ENCODE measurements at regions not wholly inside any gene's neighbourhood (a gene's known extent, or its start where the extent isn't known, plus 50 kb on each side); places are given as distances from the start of the nearest gene placed in this dataset.

DNA sequence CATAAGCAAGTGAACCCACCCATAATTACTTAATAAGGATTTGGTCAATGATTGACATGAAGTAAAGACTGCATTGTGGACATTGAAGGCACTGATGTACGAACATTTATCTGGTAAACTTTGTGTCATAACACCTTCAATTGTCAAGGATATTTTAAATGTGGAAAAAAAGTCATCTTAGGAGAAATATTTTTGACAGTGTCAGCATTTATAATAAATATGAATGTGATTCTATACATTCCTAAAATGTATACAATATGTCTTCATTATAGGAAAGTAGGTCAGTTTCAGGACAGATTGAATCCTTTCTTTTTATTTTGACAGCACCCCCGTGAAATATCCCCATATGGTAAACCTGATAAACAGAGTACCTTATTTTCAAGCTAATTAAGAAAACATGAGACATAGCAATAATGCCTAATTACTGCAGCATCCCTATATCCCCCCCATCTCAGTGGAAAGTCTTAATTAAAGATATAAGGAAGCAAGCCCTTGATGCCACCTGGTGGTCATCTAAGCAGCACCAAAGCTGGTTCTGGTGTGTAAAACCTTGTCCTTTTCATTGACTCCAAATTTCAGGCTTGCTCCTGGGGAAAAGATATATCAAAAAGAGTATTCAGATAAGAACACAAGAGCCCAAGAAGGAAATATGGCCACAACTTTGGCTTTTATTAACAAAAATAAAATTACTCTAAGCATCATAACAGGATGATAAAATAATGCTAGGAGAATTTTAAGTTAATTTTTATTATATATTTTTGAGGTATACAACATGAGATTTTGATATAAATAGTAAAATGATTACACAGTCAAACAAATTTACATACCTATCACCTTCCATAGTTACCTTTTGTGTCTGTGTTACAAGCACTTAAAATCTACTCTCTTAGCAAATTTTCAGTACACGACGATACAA is 379.7 kb downstream of the TLL1 start:
- Histone ChIP-seq H4K20me1 (ENCODE audit: insufficient read depth, poor library complexity, severe bottlenecking) (no peaks in the 10 kb centered on the region), H3K36me3 (replicated peaks; ENCODE audit: insufficient read depth, low read depth) (no peaks in the 10 kb centered on the region), H3K27me3 (no peaks in the 10 kb centered on the region), H3K79me2 (no peaks in the 10 kb centered on the region), H3K9me2 (replicated peaks; ENCODE audit: insufficient read depth) (no peaks in the 10 kb centered on the region), H3K27ac (no peak overlapping the region), H3K9me3 (ENCODE audit: low read depth) (no peaks in the 10 kb centered on the region), H2AFZ (no peak overlapping the region), H3K4me1 (ENCODE audit: insufficient read depth) (no peaks in the 10 kb centered on the region), H3K4me2 (no peak overlapping the region), H3K4me3 (no peak overlapping the region)
- TF ChIP-seq EZH2 (IDR thresholded peaks at IDR 0.05; ENCODE audit: borderline replicate concordance) (no peak), EZH2phosphoT487 (IDR thresholded peaks at IDR 0.05; ENCODE audit: low read depth, severe bottlenecking, unreplicated experiment) (no peak)
- TF ChIP-seq, protein P1, sequence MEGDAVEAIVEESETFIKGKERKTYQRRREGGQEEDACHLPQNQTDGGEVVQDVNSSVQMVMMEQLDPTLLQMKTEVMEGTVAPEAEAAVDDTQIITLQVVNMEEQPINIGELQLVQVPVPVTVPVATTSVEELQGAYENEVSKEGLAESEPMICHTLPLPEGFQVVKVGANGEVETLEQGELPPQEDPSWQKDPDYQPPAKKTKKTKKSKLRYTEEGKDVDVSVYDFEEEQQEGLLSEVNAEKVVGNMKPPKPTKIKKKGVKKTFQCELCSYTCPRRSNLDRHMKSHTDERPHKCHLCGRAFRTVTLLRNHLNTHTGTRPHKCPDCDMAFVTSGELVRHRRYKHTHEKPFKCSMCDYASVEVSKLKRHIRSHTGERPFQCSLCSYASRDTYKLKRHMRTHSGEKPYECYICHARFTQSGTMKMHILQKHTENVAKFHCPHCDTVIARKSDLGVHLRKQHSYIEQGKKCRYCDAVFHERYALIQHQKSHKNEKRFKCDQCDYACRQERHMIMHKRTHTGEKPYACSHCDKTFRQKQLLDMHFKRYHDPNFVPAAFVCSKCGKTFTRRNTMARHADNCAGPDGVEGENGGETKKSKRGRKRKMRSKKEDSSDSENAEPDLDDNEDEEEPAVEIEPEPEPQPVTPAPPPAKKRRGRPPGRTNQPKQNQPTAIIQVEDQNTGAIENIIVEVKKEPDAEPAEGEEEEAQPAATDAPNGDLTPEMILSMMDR (IDR thresholded peaks at IDR 0.05; ENCODE audit: poor library complexity): peak; percentile 50
- 71% methylated on average over 4 of the region's 4 CpGs for WGBS (ENCODE audit: low lambda C conversion rate, missing lambda C conversion rate)
- DNase-seq (ENCODE audit: low spot score): peak; percentile 37

- DNase-seq (ENCODE audit: low spot score): no peak
- WGBS (ENCODE audit: low lambda C conversion rate, missing lambda C conversion rate): 100% methylated on average over 2 of the region's 2 CpGs
Observed at GRCh38 chr4:166257276-166257675, 384.2 kb downstream of the TLL1 start.

DNA sequence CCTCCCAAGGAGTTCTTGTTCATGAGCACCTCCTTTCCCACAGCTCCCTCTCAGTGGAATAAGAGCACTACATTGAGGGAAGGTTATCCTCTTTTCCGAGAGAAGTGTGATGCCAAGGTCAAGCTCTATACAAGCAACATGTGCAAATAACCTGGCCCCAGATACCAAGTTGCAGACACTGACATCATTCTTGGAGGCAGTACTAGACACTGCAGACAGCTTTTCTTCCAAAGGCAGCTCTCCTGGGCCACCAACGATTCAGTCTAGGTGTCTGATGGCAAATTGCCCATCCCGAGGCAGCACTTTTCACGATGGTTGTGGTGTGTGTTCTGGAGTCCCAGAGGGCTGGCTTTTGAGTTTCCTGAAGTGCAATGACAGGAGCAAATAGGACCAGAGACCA is 384.9 kb downstream of the TLL1 start:
- no peak for DNase-seq (ENCODE audit: low spot score)
- Histone ChIP-seq H3K4me1 (ENCODE audit: insufficient read depth) (no peaks in the 10 kb centered on the region), H3K9me3 (ENCODE audit: low read depth) (no peaks in the 10 kb centered on the region), H3K79me2 (no peaks in the 10 kb centered on the region), H3K27me3 (no peaks in the 10 kb centered on the region), H3K36me3 (replicated peaks; ENCODE audit: insufficient read depth, low read depth) (no peaks in the 10 kb centered on the region), H4K20me1 (ENCODE audit: insufficient read depth, poor library complexity, severe bottlenecking) (no peaks in the 10 kb centered on the region), H3K9me2 (replicated peaks; ENCODE audit: insufficient read depth) (no peaks in the 10 kb centered on the region), H3K4me2 (no peak overlapping the region), H2AFZ (no peak overlapping the region), H3K4me3 (no peak overlapping the region), H3K27ac (no peak overlapping the region)
- TF ChIP-seq, protein P1 (IDR thresholded peaks at IDR 0.05; ENCODE audit: poor library complexity): no peak
- TF ChIP-seq EZH2phosphoT487 (IDR thresholded peaks at IDR 0.05; ENCODE audit: low read depth, severe bottlenecking, unreplicated experiment) (no peak), EZH2 (IDR thresholded peaks at IDR 0.05; ENCODE audit: borderline replicate concordance) (no peak)
- 69% methylated on average over 4 of the region's 4 CpGs for WGBS (ENCODE audit: low lambda C conversion rate, missing lambda C conversion rate)

More at GRCh38 chr4:166257276-166257675, 384.2 kb downstream of the TLL1 start:
- no peaks in the 10 kb centered on the region for H3K9me2 ChIP-seq (replicated peaks; ENCODE audit: insufficient read depth)
- no peaks in the 10 kb centered on the region for H3K27me3 ChIP-seq
- no peaks in the 10 kb centered on the region for H3K79me2 ChIP-seq
- no peak overlapping the region for H2AFZ ChIP-seq
- H3K9me3 ChIP-seq (ENCODE audit: low read depth): no peaks in the 10 kb centered on the region
- no peaks in the 10 kb centered on the region for H4K20me1 ChIP-seq (ENCODE audit: insufficient read depth, poor library complexity, severe bottlenecking)
- no peak overlapping the region for H3K4me2 ChIP-seq
- no peaks in the 10 kb centered on the region for H3K36me3 ChIP-seq (replicated peaks; ENCODE audit: insufficient read depth, low read depth)
- no peak overlapping the region for H3K27ac ChIP-seq
- no peak for TF ChIP-seq EZH2 (IDR thresholded peaks at IDR 0.05; ENCODE audit: borderline replicate concordance)
- no peaks in the 10 kb centered on the region for H3K4me1 ChIP-seq (ENCODE audit: insufficient read depth)
- no peak overlapping the region for H3K4me3 ChIP-seq

- Histone ChIP-seq H3K4me1 (ENCODE audit: insufficient read depth) (no peaks in the 10 kb centered on the region), H4K20me1 (ENCODE audit: insufficient read depth, poor library complexity, severe bottlenecking) (no peaks in the 10 kb centered on the region), H3K27ac (no peak overlapping the region), H3K79me2 (no peaks in the 10 kb centered on the region), H2AFZ (no peak overlapping the region), H3K36me3 (replicated peaks; ENCODE audit: insufficient read depth, low read depth) (no peaks in the 10 kb centered on the region), H3K4me2 (no peak overlapping the region), H3K27me3 (no peaks in the 10 kb centered on the region), H3K4me3 (no peak overlapping the region), H3K9me2 (replicated peaks; ENCODE audit: insufficient read depth) (no peaks in the 10 kb centered on the region), H3K9me3 (ENCODE audit: low read depth) (no peaks in the 10 kb centered on the region)
- no peak for TF ChIP-seq EZH2 (IDR thresholded peaks at IDR 0.05; ENCODE audit: borderline replicate concordance)
- TF ChIP-seq, protein P1 (IDR thresholded peaks at IDR 0.05; ENCODE audit: poor library complexity): no peak
- no peak for DNase-seq (ENCODE audit: low spot score)
- WGBS (ENCODE audit: low lambda C conversion rate, missing lambda C conversion rate): 80% methylated on average over 4 of the region's 4 CpGs
Observed at GRCh38 chr4:166259081-166259480, 386.0 kb downstream of the TLL1 start.
